Activated CD4-positive, alpha-beta T cell treated with anti-CD3 and anti-CD28 coated beads, Interleukin-2, amount 50 U/mL, for 1 hour (primary cell): ENCODE measurements at regions not wholly inside any gene's neighbourhood (a gene's known extent, or its start where the extent isn't known, plus 50 kb on each side); places are given as distances from the start of the nearest gene placed in this dataset.

Source experiments
- DNase-seq: peaks from one replicate; pipeline ENCODE4 v3.0.0-alpha.2; 2020

- no peak for DNase-seq
These were observed 163.0 kb upstream of the TMCC3 start for GRCh38 chr12:94813314-94813713.

- DNase-seq = no peak
These were observed 162.0 kb upstream of the TMCC3 start for GRCh38 chr12:94812345-94812744.

GRCh38 chr12:94811611-94812010 is 161.3 kb upstream of the TMCC3 start:
- DNase-seq = no peak

- no peak for DNase-seq
These were observed 157.6 kb upstream of the TMCC3 start for GRCh38 chr12:94807951-94808350.

- no peak for DNase-seq
These were observed 156.3 kb upstream of the TMCC3 start for GRCh38 chr12:94806617-94807016.

- no peak for DNase-seq
These were observed 155.6 kb upstream of the TMCC3 start for GRCh38 chr12:94805749-94806529.

- no peak for DNase-seq
These were observed 153.6 kb upstream of the TMCC3 start for GRCh38 chr12:94803939-94804338.

- DNase-seq = no peak
These were observed 152.4 kb upstream of the TMCC3 start for GRCh38 chr12:94802796-94803195.

- DNase-seq = no peak
These were observed 151.4 kb upstream of the TMCC3 start for GRCh38 chr12:94801745-94802144.

- no peak for DNase-seq
These were observed 148.8 kb upstream of the TMCC3 start for GRCh38 chr12:94799136-94799535.

GRCh38 chr12:94798113-94798512 is 147.8 kb upstream of the TMCC3 start:
- no peak for DNase-seq

- DNase-seq = no peak
These were observed 145.2 kb upstream of the TMCC3 start for GRCh38 chr12:94795520-94795919.

GRCh38 chr12:94795044-94795443 is 144.7 kb upstream of the TMCC3 start:
- DNase-seq = no peak

- no peak for DNase-seq
These were observed 142.8 kb upstream of the TMCC3 start for GRCh38 chr12:94793191-94793595.

GRCh38 chr12:94792693-94793092 is 142.3 kb upstream of the TMCC3 start:
- no peak for DNase-seq

GRCh38 chr12:94791933-94792332 is 141.6 kb upstream of the TMCC3 start:
- DNase-seq = no peak

- no peak for DNase-seq
These were observed 140.5 kb upstream of the TMCC3 start for GRCh38 chr12:94790825-94791224.

- no peak for DNase-seq
These were observed 140.0 kb upstream of the TMCC3 start for GRCh38 chr12:94790370-94790769.

- DNase-seq = no peak
These were observed 139.3 kb upstream of the TMCC3 start for GRCh38 chr12:94789510-94790225.

GRCh38 chr12:94788298-94788697 is 137.9 kb upstream of the TMCC3 start:
- no peak for DNase-seq

- DNase-seq = no peak
These were observed 136.5 kb upstream of the TMCC3 start for GRCh38 chr12:94786906-94787305.

- no peak for DNase-seq
These were observed 133.5 kb upstream of the TMCC3 start for GRCh38 chr12:94783862-94784261.

- no peak for DNase-seq
These were observed 133.0 kb upstream of the TMCC3 start for GRCh38 chr12:94783343-94783742.

- DNase-seq = no peak
These were observed 131.5 kb upstream of the TMCC3 start for GRCh38 chr12:94781835-94782234.

GRCh38 chr12:94779485-94779884 is 129.1 kb upstream of the TMCC3 start:
- no peak for DNase-seq
